HG03196 (cell line): ENCODE measurements at regions not wholly inside any gene's neighbourhood (a gene's known extent, or its start where the extent isn't known, plus 50 kb on each side); places are given as distances from the start of the nearest gene placed in this dataset.
"Not testable (repeated sequence)": the region's sequence is repeated elsewhere in the genome, so short reads cannot be mapped to it uniquely, and the experiment has no call there.

ENCODE experiments used
- ATAC-seq: cut with Tn5 transposase; IDR thresholded peaks from one replicate; pipeline ENCODE4 v1.9.1; 2021; ENCODE audit not compliant: unreplicated experiment

DNA sequence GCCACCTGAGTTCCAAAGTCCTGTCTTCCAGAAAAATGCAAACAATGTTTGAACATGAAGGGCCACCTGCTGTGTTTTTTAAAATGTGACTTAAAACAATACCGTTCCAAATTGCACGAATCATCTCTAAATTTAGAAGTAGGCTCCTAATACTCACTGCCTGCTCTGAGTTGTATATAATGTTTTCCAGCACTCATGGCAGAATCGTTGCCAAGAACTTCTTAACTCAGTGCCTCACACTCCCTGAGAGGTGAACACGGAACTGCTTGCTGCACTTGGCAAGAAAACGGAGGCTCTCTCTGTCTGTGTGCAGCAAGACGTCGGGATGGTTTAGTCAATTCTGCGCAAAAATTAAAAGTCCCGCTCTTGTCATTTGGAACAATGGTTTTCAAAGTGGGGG lies 757.3 kb upstream of the AUTS2 start:
- ATAC-seq: no peak

DNA sequence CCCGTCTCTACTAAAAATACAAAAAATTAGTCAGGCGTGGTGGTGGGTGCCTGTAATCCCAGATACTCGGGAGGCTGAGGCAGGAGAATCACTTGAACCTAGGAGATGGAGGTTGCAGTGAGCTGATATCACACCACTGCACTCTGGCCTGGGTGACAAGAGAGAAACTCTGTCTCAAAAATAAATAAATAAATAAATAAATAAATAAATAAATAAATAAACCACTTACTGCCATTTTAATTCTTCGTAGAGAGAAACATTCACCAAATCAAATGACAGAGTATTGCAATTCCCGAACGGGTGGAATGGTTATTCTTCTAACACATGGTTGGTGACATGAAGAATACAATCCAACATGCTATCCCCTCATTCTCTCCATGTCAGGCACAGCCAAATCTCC lies 754.3 kb upstream of the AUTS2 start:
- not testable (repeated sequence) for ATAC-seq

DNA sequence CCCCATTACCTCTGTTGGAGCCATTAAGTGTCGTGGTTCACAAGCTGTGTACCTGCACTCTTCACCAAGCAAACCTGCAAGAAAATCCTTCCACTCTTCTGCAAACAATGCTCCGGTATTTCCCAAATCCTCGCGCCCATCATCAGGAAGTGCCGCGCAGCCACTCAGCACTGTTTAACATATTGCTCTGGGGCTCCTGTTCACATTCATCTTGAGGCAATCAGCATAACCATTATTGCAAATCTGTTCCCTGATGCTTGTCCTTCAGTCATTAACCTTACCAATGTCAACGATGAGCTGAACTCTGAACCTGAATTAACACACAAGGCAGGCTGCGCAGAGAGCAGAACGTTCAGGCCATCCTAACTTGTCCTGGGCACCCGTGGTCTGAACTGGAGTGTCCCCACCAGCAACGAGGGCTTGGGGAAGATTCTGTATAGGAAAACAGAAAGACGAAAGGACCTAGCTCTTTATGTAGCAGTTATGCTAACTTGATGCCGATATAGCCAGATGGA lies 751.4 kb upstream of the AUTS2 start:
- ATAC-seq: no peak

DNA sequence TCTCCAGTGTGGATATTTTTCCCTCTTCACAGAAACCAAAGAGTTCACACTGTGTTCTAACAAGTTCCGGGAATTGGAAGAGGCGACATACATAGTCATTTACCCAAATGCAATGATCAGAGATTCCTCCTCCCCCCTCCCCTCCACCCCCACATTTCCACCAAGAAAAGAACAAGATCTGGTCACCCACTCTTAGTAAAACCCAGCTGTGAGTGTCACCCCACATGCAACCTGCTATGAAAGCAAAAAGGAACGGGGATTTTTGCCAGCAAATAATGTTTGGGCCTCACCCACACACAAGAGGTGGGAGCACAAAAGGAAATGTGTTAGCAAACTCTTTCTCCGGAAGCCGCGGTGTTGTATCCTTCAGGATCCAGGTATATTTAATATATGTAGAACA lies 745.0 kb upstream of the AUTS2 start:
- no peak for ATAC-seq

DNA sequence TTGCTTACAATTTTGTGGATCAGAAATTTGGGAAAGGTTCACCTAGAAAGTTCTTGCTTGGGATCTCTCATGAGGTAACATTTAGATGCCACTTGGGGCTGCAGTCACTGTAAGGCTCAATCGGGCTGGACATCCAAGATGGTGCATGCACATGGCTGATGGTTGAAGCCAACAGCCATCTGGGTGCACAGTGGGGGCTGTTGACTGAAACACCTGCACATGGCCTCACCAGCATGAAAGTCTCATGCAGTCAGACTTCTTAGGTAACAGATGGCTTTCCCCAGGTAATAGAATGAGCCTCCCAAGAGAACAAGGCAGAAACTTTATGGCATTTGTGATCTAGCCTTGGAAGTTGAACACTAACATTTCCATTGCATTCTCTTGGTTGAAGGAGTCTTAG lies 740.7 kb upstream of the AUTS2 start:
- no peak for ATAC-seq

DNA sequence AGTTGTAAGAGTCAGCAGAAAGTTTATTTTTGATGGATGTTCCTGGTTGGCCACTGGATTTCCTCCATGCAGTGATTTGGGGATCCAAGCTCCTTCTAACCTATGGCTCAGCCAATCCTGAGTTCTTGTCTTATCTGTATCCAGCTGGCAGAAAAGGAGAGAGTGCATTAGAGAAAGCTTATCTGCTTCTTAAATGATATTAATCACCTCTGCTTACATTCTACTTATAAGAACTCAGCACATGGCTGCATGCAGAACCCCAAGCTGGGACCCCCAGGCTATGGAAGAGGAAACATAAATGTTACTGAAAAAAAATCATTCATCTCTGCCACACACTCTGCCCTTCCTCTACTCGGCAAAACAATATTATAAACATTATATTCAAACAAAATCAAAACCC lies 739.8 kb upstream of the AUTS2 start:
- ATAC-seq: no peak

DNA sequence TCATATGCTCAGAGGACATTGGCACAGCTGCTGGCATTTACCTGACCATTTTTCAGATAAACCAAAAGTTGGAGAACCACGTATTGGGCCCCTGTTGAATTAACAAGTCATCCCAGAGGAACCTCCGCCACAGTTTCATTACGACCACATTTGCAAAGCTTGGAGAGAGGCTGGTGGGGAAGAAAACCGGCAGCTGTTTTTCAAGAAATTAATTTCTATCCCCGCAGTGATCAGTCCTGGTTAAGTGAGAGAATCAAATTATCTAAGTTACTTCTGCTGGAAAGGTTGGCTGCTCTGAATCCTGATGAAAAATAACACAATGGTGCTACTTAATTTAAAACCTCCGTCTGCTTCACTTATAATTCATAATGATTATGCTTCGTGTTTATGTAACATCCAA lies 737.1 kb upstream of the AUTS2 start:
- ATAC-seq: no peak

DNA sequence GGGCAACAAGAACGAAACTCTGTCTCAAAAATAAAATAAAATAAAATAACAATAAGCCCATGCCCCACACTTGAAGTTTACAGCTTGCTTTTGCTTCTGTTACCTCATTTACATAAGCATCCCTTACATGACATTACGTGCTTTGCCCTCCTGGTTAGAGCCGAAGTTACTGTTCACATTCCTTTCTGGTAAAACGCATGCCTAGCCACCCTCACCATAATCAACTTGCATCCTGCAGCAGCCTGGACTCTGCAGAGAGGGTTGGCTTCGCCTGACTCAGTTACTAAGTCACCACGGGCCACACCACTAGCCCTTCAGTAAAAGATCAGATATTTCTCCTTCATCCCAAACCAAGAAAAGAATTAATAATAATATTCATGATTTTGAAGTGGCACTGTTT lies 736.0 kb upstream of the AUTS2 start:
- ATAC-seq: no peak

DNA sequence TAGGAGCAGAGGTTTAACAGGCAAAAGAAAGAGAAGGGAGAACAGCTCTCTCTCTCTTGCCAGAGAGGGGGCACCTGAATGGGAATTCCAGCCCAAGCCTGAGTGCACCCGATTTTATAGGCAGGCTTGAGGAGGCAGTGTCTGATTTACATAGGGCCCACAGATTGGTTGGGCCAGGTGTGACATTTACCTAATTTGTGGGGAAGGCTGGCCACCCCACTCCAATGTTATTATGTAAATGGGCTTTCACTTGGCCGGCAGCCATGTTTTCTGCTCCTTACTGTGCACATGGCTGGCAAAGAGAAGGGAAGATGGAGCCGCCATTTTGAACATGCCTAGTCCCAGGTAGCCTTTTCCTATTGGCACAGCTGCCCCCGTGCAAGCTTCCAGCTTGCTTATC lies 735.5 kb upstream of the AUTS2 start:
- no peak for ATAC-seq

DNA sequence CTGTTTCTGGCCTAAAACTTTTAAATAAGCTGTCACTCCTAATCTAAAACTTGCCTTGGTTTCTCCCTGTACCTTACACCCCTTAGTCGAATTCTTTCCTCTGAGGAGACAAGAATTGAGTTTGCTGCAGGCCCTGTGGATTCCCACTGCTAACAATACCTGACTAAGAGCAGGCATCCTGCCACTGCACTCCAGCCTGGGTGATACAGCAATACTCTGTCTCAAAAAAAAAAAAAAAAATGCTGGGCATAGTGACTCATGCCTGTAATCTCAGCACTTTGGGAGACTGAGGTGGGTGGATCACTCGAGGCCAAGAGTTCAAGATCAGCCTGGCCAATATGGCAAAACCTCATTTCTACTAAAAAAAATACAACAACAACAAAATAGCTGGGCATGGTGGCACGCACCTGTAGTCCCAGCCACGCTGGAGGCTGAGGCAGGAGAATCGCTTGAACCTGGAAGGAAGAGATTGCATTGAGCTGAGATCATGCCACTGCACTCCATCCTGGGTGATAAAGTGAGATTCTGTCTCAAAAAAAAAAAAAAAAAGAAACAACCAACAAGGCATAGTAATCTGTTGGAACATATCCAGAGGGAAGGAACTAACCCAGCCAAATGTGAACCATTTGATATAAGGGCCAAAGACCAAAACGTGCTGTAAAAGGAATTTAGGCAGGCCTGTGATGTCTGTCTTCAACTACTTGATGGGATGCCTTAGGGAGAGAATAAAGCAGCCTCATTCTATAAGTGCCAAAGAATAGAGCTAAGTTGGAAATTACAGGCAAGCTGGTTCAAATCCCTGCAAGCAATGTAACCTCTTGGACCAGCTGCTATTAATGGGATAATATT lies 732.7 kb upstream of the AUTS2 start:
- ATAC-seq: no peak

DNA sequence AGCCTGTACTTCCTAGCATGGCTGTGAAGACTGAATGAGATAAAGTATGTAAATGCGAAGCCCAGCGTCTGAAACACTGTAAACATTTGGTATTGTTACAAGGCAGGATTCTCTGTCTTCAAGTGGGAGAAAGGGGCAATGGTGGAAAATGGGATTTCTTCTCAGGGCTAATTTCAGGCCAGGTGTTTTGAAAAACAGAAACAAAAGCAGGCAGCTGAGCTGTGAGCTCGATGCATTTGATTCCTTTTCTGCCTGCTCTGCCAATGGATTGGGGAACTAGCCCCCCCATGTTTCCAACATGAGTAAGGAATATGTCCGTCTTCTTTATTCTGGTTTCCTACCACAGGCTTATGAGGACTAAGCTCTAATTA lies 732.1 kb upstream of the AUTS2 start:
- no peak for ATAC-seq

DNA sequence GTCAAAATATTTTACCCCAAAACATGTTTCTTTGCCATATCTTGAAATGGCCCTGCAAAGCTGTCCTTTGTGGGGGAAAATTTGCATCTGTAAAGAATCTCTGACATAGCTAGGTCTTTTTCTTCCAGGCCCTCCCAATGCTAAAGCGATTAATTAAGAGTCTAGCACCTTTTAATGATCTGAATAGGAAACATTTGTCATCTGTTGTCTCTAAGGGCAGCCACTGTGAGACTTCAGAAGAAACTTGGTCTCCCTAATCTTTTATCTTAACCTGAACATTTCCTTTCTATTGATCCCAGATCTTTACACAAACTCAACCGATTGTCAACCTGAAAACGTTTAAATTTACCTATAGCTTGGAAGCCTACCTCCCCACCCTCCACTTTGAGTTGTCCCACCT lies 731.6 kb upstream of the AUTS2 start:
- not testable (repeated sequence) for ATAC-seq

DNA sequence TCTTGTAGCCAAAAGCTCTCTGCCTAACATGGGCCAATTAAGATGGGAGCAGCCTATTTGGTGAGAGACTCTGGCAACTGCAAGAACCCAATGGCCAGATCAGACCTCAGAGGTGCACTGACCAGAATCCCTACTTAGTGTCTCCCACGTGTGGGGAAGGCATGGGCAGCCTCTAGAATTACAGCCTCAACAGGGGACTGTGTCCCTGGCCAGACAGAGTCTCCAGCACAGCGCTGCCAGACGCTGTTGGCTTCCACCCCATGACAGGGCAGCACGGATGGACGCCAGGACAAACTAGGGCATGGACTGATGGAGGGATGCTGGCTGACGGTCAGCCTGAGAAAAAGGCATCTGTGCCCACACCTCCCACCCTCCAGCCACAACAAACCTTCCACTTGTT lies 729.3 kb upstream of the AUTS2 start:
- ATAC-seq: no peak

DNA sequence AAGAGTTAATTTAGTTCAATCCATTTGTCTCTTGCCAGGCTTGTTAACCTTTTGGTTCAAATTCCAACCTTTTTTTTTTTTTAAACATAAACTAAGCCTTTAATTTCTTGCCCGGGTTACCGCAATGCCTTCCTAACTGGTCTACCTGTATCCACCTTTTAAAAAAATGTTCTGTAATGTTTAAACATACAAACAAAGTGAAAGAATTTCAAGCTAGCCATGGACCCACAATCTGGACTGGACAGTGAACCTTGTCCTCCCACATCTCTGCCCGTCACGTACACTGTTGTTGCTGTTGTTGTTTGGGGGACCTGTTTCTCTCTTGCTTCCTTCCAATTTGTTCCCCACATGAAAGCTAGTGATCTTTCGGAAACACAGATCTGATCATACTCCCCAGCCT lies 724.7 kb upstream of the AUTS2 start:
- no peak for ATAC-seq

DNA sequence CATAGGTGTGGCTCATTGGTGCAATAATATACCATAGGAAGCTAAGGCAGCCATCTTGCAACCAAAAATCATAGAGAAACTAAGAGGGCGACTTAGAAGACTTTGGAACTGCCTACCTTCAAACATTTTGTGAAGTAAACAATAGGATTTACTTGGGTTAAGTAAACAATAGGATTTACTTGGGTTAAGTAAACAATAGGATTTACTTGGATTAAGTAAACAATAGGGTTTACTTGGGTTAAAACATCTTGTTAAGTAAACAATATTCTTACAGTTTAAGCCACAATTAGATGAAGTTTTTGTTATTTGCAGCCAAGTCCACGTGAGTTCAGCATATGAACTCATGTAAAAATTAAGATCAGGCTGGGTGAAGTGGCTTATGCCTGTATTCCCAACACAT lies 722.4 kb upstream of the AUTS2 start:
- no peak for ATAC-seq

DNA sequence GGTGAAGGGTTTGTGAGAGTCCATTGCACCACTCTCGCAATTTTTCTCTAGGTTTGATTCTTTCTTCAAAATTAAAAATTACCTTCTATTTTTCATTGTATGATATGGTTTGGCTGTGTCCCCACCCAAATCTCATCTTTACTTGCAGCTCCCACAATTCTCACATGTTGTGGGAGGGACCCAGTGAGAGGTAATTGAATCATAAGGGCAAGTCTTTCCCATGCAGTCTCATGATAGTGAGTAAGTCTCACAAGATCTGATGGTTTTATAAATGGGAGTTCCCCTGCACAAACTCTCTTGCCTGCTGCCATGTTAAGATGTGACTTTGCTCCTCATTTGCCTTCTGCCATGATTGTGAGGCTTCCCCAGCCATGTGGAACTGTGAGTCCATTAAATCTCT lies 711.2 kb upstream of the AUTS2 start:
- ATAC-seq: not testable (repeated sequence)

DNA sequence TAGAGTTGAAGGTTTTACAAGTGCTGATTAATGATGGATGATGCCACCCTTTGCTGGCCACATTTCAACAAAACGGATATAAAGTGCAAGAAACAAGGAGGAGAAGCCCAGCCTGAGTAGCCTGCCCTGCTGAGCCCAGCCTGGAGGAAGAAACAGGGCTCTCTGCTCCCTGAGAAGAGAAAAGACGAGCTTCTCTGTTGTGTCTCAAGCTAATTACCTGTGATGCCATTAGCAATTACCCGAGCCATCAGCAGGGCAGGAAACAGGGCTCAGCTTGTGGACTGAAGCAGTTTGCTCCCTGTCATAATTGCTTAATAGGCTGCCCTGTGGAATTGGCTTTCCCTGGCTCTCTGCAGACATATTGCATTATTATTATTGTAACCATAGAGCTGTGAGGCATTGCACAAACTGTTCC lies 709.3 kb upstream of the AUTS2 start:
- no peak for ATAC-seq

DNA sequence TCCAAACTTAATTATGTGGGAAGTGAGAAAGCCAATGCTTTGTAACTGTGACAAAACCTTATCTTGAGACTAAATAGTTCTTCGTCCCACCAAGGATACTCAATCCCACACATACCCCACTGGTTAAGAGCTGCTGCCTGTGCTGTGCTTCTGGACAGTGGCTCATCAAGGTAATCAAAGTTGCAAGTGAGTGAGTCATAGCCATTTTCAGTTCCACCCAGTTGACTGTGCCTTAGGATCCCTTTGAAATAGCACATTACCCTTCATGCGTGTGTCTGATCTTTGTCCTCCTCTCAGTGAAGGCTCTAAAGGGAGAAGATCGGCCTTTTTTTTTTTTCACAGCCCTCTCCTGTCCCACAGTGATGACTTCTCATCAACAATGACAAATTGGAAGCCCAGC lies 706.0 kb upstream of the AUTS2 start:
- ATAC-seq: no peak

DNA sequence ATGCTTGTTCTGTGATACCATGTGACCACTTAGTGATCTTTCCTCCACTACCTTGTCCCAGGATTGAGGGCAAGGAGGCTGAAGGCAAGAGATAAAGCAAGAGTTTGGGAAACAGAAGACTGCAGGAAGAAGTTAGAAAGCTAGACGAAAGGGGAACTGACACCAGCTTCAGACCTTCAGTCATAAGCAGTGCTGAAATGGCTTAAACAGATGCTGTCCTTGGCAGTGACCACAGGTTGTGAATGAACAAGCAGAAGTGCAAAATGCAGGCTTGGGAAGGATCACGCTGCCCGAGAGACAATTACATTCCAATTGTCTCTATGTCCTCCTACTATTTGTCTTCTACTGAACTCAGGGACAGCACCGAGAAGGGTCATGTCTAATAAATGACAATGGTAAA lies 704.9 kb upstream of the AUTS2 start:
- no peak for ATAC-seq

DNA sequence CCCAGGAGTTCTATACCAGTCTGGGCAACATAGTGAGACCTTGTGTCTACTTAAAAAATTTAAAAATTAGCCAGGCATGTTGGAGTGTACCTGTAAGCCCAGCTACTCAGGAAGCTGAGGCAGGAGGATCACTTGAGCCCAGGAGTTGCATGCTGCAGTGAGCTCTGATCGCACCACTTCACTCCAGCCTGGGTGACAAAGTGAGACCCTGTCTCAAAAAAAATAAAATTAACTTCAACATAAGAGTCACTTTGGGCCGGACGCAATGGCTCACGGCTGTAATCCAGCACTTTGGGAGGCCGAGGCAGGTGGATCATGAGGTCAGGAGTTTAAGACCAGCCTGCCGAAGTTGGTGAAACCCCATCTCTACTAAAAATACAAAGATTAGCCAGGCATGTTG lies 699.1 kb upstream of the AUTS2 start:
- ATAC-seq: not testable (repeated sequence)

DNA sequence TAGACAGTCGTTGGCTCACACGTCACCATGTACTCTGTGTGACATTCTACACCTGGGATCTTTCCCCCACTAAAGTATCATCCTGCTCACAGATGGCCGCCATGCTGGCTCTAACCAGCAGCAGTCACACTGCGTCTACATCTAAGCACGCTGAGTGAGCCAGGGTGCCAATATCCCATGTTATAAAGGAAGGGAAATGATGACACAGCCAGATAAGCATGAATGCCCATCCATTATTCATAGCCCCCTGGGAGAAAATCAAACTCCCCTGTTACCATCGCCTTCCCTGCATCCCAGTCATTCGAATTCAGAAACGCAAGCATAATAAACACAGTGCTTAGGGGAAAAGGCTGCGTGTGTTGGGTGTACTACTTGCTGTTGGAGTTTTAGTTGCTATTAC lies 698.2 kb upstream of the AUTS2 start:
- ATAC-seq: no peak

DNA sequence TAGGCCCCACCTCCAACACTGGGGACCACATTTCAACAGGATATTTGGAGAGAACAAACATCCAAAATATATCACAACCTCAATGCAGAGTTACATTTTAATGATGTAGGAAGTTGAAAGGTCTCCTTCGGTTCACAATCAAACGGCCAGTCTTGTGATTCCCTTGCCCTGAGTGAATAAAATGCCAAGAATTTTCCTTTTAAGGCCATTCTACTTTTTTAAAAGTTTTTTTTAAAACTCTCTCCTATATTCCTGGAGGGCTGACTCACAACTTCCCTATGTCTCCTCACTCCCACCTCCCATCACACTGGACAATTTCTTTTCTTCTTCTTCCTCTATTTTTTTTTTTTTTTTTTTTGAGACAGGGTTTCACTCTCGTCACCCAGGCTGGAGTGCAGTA lies 693.6 kb upstream of the AUTS2 start:
- ATAC-seq: no peak

DNA sequence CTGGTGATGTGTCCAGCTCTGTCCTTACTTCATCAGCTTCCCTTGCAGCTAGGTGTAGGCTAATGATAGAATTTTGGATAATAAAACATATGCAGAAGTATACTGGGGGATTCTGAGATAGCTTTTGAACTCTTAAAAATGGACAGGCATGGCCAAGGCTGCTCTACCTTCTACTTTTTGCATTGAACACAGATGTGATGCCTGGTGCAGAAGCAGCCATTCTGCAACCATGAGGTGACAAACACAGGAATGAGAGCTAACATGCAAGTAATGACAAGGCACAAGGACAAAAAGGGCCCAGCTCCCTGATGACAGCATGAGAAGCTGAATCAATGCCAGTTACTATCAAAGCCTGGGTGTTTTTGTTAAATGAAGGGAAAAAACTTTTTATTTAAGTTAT lies 686.5 kb upstream of the AUTS2 start:
- ATAC-seq: no peak
